HG02759 (cell line): ENCODE measurements at regions not wholly inside any gene's neighbourhood (a gene's known extent, or its start where the extent isn't known, plus 50 kb on each side); places are given as distances from the start of the nearest gene placed in this dataset.

ENCODE experiments used
- ATAC-seq: cut with Tn5 transposase; IDR thresholded peaks from one replicate; pipeline ENCODE4 v1.9.1; 2021; ENCODE audit warnings: mild to moderate bottlenecking, moderate library complexity; ENCODE audit not compliant: unreplicated experiment

- ATAC-seq, result no peak
These were observed 194.5 kb upstream of the KHDRBS2 start for GRCh38 chr6:62480544-62480943.

GRCh38 chr6:62479697-62480220, 193.7 kb upstream of the KHDRBS2 start:
- ATAC-seq, result no peak

GRCh38 chr6:62474793-62475192, 188.8 kb upstream of the KHDRBS2 start:
- ATAC-seq, result no peak

GRCh38 chr6:62466607-62467006, 180.6 kb upstream of the KHDRBS2 start:
- no peak for ATAC-seq

- ATAC-seq, result no peak
These were observed 179.2 kb upstream of the KHDRBS2 start for GRCh38 chr6:62465206-62465605.

GRCh38 chr6:62452586-62452985, 166.6 kb upstream of the KHDRBS2 start:
- no peak for ATAC-seq

GRCh38 chr6:62446647-62447316, 160.8 kb upstream of the KHDRBS2 start:
- no peak for ATAC-seq

- ATAC-seq, result no peak
These were observed 159.5 kb upstream of the KHDRBS2 start for GRCh38 chr6:62445521-62445920.

- ATAC-seq, result no peak
These were observed 155.2 kb upstream of the KHDRBS2 start for GRCh38 chr6:62441182-62441581.

GRCh38 chr6:62429781-62430180, 143.8 kb upstream of the KHDRBS2 start:
- no peak for ATAC-seq

- ATAC-seq, result no peak
These were observed 114.7 kb upstream of the KHDRBS2 start for GRCh38 chr6:62400521-62401259.

GRCh38 chr6:62393608-62394007, 107.6 kb upstream of the KHDRBS2 start:
- ATAC-seq, result no peak

GRCh38 chr6:62392291-62392690, 106.3 kb upstream of the KHDRBS2 start:
- no peak for ATAC-seq

- ATAC-seq, result no peak
These were observed 105.3 kb upstream of the KHDRBS2 start for GRCh38 chr6:62391358-62391757.

GRCh38 chr6:62390401-62390800, 104.4 kb upstream of the KHDRBS2 start:
- no peak for ATAC-seq

GRCh38 chr6:62371453-62372210, 85.6 kb upstream of the KHDRBS2 start:
- no peak for ATAC-seq

- peak; percentile 98 for ATAC-seq
These were observed 81.6 kb upstream of the KHDRBS2 start for GRCh38 chr6:62367601-62368000.

GRCh38 chr6:62362097-62362496, 76.1 kb upstream of the KHDRBS2 start:
- no peak for ATAC-seq

GRCh38 chr6:62357835-62358234, 71.8 kb upstream of the KHDRBS2 start:
- ATAC-seq, result no peak

- no peak for ATAC-seq
These were observed 68.2 kb upstream of the KHDRBS2 start for GRCh38 chr6:62354261-62354660.

- no peak for ATAC-seq
These were observed 60.1 kb upstream of the KHDRBS2 start for GRCh38 chr6:62345962-62346689.
